HG02588 (cell line): ENCODE measurements at regions not wholly inside any gene's neighbourhood (a gene's known extent, or its start where the extent isn't known, plus 50 kb on each side); places are given as distances from the start of the nearest gene placed in this dataset.

Experiments used
- ATAC-seq: cut with Tn5 transposase; IDR thresholded peaks from one replicate; pipeline ENCODE4 v1.9.1; 2021; ENCODE audit warnings: mild to moderate bottlenecking, moderate library complexity; ENCODE audit not compliant: unreplicated experiment

- no peak for ATAC-seq
These were observed 155.1 kb upstream of the CAMK1G start for GRCh38 chr1:209428241-209428921.

DNA sequence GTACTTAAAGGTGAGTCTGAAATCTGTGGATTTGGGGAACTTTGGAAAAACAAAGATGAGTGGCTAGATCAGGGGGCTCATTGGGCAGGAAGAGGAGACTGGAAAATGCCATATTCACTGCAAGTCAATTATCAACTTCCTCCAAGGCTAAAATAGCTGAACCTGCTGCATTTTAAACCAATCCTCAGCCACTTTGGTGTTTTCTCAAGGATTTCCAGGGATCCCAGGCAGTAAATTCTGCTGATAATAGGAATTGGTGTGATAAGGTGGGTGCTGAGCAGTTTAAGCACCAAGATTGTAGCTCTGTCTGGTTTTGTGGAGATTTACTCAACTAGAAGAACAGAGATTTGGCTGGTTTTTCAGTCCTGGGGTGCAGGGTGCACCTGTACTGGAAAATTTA, 153.9 kb upstream of the CAMK1G start:
- no peak for ATAC-seq

- no peak for ATAC-seq
These were observed 153.4 kb upstream of the CAMK1G start for GRCh38 chr1:209430107-209430506.

- no peak for ATAC-seq
These were observed 152.7 kb upstream of the CAMK1G start for GRCh38 chr1:209430821-209431259.

DNA sequence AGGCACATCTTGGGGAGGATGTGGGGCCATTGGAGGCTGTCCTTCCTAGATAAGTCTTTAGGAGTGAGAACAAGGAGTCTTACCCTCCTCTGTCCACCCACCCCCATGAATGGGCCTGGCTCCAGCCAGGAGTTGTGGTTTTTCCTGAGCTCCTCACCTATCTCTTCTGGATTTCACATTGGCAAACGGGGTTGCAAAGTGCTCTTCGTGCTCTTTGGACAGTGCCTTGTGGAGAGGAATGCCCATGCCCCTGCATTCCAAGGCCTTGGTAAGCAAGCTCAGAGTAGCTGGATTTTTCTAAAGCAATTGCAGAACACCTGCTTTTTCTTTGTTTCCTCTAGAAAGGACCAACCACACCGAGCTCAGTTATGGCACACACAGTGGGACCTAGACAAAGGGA, 152.1 kb upstream of the CAMK1G start:
- no peak for ATAC-seq

DNA sequence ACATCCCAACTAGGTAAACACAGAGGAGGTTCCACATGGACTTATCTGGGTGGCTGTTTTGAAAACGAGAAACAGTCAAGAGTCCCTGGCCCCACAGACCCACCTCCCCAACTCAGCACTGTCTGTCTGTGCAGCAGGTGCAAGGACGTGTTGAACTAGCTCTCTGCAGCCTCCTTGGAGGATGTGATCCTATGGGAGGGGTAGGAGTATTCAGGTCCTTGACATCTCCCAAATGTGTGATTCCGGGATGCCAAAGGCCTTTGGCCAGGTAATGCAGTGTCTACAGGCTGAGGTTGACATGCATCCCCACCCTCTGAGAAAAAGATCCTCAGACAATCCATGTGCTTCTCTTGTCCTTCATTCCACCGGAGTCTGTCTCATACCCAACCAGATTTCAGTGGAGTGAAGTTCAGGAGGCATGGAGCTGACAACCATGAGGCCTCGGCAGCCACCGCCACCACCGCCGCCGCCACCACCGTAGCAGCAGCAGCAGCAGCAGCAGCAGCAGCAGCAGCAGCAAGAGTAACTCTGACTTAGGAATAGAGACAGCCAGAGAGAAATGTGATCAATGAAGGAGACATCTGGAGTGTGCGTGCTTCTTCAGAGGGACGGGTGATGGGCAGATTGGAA, 151.6 kb upstream of the CAMK1G start:
- no peak for ATAC-seq

- no peak for ATAC-seq
These were observed 151.1 kb upstream of the CAMK1G start for GRCh38 chr1:209432443-209432825.

- no peak for ATAC-seq
These were observed 149.9 kb upstream of the CAMK1G start for GRCh38 chr1:209433649-209434031.

GRCh38 chr1:209434066-209434465, 149.4 kb upstream of the CAMK1G start:
- ATAC-seq, result no peak

DNA sequence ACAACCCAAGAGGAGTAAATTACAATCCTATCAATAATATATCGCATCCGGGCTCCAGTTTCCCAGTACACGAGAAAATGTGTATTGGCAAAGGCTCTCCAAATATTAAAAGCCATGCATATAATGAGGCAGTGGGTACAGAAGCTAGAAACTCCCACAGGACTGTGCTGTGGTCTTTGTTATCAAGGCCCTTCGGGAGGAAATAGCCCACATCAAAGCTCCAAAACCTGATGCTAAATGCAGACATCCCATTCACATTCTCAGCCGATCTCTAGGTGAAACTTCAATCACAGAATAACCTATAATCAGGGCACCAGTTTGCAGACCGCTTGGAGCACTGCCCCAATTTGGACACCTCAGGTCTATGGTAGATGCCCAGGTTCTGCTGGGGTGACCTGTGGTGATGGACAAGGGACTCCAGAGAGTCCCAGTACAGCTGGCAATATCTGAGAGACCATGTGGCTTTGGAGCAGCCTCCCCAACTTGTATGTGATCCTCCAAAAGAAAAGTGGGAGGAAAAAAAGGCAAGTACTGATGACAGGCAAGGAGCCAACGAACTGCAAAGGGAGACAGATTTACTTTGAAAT, 148.8 kb upstream of the CAMK1G start:
- no peak for ATAC-seq

- peak; percentile 81 for ATAC-seq
These were observed 147.6 kb upstream of the CAMK1G start for GRCh38 chr1:209435654-209436566.

DNA sequence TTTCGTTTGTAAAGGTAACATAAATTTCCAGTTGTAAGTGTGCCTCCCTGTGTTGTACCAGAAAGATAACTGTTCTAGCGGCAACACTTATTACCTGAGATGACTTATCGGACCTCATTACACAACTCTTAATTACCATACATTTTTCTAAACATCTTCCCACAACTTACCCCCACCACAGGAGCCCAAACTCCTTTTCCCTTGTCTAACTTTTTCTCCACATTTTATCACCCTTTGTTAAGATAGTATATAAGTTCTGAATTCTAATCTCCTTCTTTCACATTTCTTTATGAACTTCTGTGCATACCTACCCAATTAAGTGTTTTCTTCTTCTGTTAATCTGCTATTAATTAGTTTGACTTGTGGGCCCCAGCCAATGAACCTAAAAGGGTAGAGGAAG, 143.7 kb upstream of the CAMK1G start:
- ATAC-seq, result no peak

DNA sequence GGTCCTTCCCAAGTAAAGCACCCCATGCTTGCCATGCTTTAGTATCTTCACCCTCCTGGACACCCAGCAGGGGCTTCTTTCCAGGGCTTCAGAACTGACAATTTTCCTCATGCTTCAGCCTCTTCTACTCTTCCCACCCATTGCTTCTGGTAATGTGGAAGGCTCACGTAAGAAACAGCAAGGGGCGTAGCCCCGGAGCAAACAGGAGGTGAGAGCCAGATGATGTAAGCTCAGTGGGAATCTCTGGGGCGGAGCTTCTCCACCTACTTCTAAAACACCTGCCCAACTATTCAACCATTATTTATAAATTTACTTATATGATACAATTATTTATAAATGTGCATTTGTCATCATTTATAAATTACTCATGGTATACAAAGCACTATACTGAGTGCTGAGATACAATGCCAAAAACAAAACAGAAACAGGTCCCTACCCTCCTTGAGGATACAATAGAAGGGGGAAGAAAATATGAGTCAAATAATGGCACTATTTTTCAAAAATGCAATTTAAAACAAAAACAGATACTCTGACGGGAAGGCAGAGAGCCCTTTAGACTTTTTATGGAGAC, 140.1 kb upstream of the CAMK1G start:
- no peak for ATAC-seq

- ATAC-seq, result no peak
These were observed 139.4 kb upstream of the CAMK1G start for GRCh38 chr1:209443975-209444651.

GRCh38 chr1:209444961-209445360, 138.6 kb upstream of the CAMK1G start:
- ATAC-seq, result no peak

- ATAC-seq, result no peak
These were observed 137.9 kb upstream of the CAMK1G start for GRCh38 chr1:209445576-209445975.

DNA sequence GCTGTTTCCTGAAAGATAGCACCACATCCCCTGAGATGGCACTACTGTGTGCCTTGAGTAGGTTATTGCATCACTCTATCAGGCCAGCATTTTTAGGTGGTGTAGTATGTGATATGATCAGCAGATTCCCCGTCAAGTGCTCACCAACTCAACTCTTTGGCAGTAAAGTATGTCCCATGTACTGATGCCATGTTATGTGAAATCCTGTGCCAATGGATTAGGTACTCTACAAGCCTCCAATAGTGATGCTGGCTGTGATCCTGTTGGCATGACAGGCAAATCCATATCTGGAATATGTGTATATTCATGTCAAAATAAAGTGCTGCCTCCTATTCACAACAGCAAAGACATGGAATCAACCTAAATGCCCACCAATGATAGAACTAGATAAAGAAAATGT, 137.2 kb upstream of the CAMK1G start:
- ATAC-seq, result no peak

DNA sequence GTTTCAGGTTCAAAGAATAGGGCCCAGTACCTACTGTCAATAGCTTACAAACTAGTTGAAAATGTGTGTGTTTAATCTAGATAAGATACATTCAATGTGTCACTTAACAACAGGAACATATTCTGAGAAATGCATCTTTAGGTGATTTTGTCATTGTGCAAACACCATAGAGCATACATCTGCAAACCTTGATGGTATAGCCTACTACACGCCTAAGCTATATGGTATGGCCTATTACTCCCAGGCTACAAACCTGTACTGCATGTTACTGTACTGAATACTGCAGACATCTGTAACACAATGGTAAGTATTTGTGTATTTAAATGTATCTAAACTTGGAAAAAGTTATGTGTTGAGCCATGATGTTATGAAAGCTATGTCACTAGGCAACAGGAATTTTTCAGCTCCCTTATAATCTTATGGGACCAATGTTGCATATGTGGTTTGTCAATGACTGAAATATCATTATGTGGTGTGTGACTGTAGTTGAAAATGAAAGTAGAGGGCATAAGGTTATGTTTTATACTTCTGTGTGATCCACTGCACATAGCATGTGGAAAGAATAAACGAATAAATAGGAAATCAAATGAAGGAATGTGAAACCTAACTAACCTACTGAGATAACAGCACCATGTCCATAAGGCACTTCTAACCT, 129.0 kb upstream of the CAMK1G start:
- ATAC-seq, result no peak

DNA sequence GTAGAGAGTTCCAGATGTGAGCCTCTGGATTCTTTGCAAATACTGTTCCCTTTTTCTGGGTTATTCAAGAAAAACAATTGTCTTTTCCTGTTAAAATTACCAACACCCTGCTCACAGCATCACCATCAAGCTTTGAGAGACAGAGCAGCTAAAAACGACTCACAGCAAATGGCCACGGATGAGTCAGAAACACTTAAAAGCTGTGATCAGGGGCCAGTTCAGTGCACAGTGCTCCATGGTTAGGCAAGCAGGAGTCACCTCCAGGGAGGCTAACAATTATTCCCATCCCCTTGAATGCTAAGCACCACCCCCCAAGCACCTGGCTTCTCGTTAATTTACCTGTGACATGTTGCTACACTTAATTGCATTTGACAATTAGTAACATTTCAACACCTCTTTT, 128.4 kb upstream of the CAMK1G start:
- no peak for ATAC-seq
